HepG2 (cell line): ENCODE measurements at regions not wholly inside any gene's neighbourhood (a gene's known extent, or its start where the extent isn't known, plus 50 kb on each side); places are given as distances from the start of the nearest gene placed in this dataset.

Experiments used
- EHMT2 ChIP-seq: fragments of 200-600 bp; sonication (generic); IDR thresholded peaks from 2 replicates; pipeline ENCODE4 v1.7.0; 2017; ENCODE audit warnings: antibody characterized with exemption, low read depth, low read length, borderline replicate concordance
- HMG20A ChIP-seq: IDR thresholded peaks from 2 replicates; pipeline ENCODE4 v1.6.1; 2016; ENCODE audit warnings: borderline replicate concordance
- HMGXB4 ChIP-seq, 2 experiments: sonication (generic) in 1 of 2; formaldehyde crosslinking in 1 of 2; IDR thresholded peaks; 2 replicates each; pipeline versions ENCODE4 v1.4.0 to v1.6.1; 2018 to 2020; ENCODE audit warnings: missing genetic modification reagents in 2 of 2, borderline replicate concordance in 1 of 2, low read depth in 1 of 2, mild to moderate bottlenecking in 1 of 2, missing biosample characterization in 1 of 2
- HOXA5 ChIP-seq: sonication (generic); formaldehyde crosslinking; IDR thresholded peaks from 2 replicates; pipeline ENCODE4 v1.4.0; 2020; ENCODE audit warnings: missing genetic modification reagents
- MYPOP ChIP-seq: sonication (generic); formaldehyde crosslinking; IDR thresholded peaks from 2 replicates; pipeline ENCODE4 v1.8.1; 2023; ENCODE audit warnings: mild to moderate bottlenecking, moderate library complexity, missing genetic modification reagents
- NRL ChIP-seq: sonication (generic); formaldehyde crosslinking; IDR thresholded peaks from 2 replicates; pipeline ENCODE4 v1.5.0; 2020; ENCODE audit warnings: missing genetic modification reagents, mild to moderate bottlenecking, moderate library complexity, borderline replicate concordance
- REST ChIP-seq, 2 experiments: IDR thresholded peaks; 2 replicates each; pipeline ENCODE4 v1.6.1; 2011 to 2012; ENCODE audit warnings: low read length in 2 of 2, borderline replicate concordance in 1 of 2, low read depth in 1 of 2, mild to moderate bottlenecking in 1 of 2, moderate library complexity in 1 of 2
- ZFP90 ChIP-seq: sonication (generic); formaldehyde crosslinking; IDR thresholded peaks from 2 replicates; pipeline ENCODE4 v1.8.0; 2022; ENCODE audit warnings: missing genetic modification reagents, mild to moderate bottlenecking, inconsistent platforms, borderline replicate concordance
- ZNF530 ChIP-seq: sonication (generic); formaldehyde crosslinking; IDR thresholded peaks from 2 replicates; pipeline ENCODE4 v1.5.0; 2020; ENCODE audit warnings: low read depth, mild to moderate bottlenecking, missing genetic modification reagents

- TF ChIP-seq REST (IDR thresholded peaks at IDR 0.05; ENCODE audit: borderline replicate concordance in 1 of 2, low read depth in 1 of 2, low read length in 2 of 2): peak; percentile 64 to 95
- no peak for TF ChIP-seq HOXA5
- TF ChIP-seq ZFP90 (CRISPR knock-in tag): no peak
- no peak for TF ChIP-seq NRL
- no peak for TF ChIP-seq MYPOP (CRISPR knock-in tag)
- TF ChIP-seq HMG20A (CRISPR knock-in tag): no peak
- no peak for TF ChIP-seq ZNF530
- TF ChIP-seq HMGXB4 (CRISPR knock-in tag; IDR thresholded peaks at IDR 0.05; ENCODE audit: borderline replicate concordance in 1 of 2, low read depth in 1 of 2): no peak
- TF ChIP-seq EHMT2: peak; percentile 70
These were observed 418.2 kb downstream of the STIM2 start (continued) for GRCh38 chr4:27278615-27279375.
